CD4-positive, alpha-beta T cell (primary cell): ENCODE measurements at regions not wholly inside any gene's neighbourhood (a gene's known extent, or its start where the extent isn't known, plus 50 kb on each side); places are given as distances from the start of the nearest gene placed in this dataset.

ENCODE experiments used
- ATAC-seq: fragments of 200-7000 bp; cut with Tn5 transposase; one replicate; pipeline ENCODE4 v1.10.0; 2022; ENCODE audit warnings: mild to moderate bottlenecking; ENCODE audit not compliant: poor library complexity
- CTCF ChIA-PET: fragments of 350-600 bp; sonication (Branson Sonifier 250); formaldehyde crosslinking; loops from one replicate; lab custom pipeline; 2021; ENCODE audit warnings: antibody characterized with exemption, inconsistent platforms; lab: Charles Lee
- POLR2A ChIA-PET: fragments of 350-600 bp; sonication (Branson Sonifier 250); formaldehyde crosslinking; loops from one replicate; lab custom pipeline; 2021; ENCODE audit warnings: antibody characterized with exemption, inconsistent platforms; lab: Charles Lee
- DNase-seq, 14 experiments: peaks; one replicate each; pipeline ENCODE4 v3.0.0-alpha.2; 2013 to 2020; ENCODE audit warnings: mixed read lengths in 2 of 14
- H3K27ac ChIP-seq, 2 donors: one replicate each; pipeline versions ENCODE4 v1.5.1 to v1.7.0; 2013; ENCODE audit warnings: low read length in 2 of 2, low read depth in 1 of 2, mild to moderate bottlenecking in 1 of 2
- H3K27me3 ChIP-seq, 2 experiments: 1 replicate in 1 of 2; 2 replicates in 1 of 2; pipeline versions ENCODE4 v1.6.1 to v1.7.0; 2013; ENCODE audit warnings: low read length in 2 of 2, control low read depth in 1 of 2, mild to moderate bottlenecking in 1 of 2, moderate library complexity in 1 of 2; ENCODE audit not compliant: insufficient read depth in 2 of 2, control insufficient read depth in 1 of 2
- H3K36me3 ChIP-seq: one replicate; pipeline ENCODE4 v1.6.1; 2013; ENCODE audit warnings: low read length, control low read depth; ENCODE audit not compliant: insufficient read depth
- H3K4me1 ChIP-seq: one replicate; pipeline ENCODE4 v1.6.1; 2013; ENCODE audit warnings: low read length, control low read depth; ENCODE audit not compliant: insufficient read depth
- H3K4me3 ChIP-seq: one replicate; pipeline ENCODE4 v1.5.1; 2013; ENCODE audit warnings: mild to moderate bottlenecking, low read length, moderate library complexity
- H3K9me3 ChIP-seq, 2 experiments: 1 replicate in 1 of 2; 2 replicates in 1 of 2; pipeline versions ENCODE4 v1.6.1 to v1.7.0; 2013; ENCODE audit warnings: low read length in 2 of 2, mild to moderate bottlenecking in 2 of 2, control low read depth in 1 of 2, moderate library complexity in 1 of 2; ENCODE audit not compliant: control insufficient read depth in 1 of 2, insufficient read depth in 1 of 2
- H3K27ac Mint-ChIP-seq: one replicate; pipeline ENCODE4 v1.8.0; 2020; ENCODE audit warnings: mixed read lengths
- H3K27me3 Mint-ChIP-seq: one replicate; pipeline ENCODE4 v1.8.0; 2021; ENCODE audit warnings: mixed read lengths
- H3K36me3 Mint-ChIP-seq: one replicate; pipeline ENCODE4 v1.8.0; 2021; ENCODE audit warnings: low read depth, mixed read lengths
- H3K4me1 Mint-ChIP-seq: one replicate; pipeline ENCODE4 v1.8.0; 2021; ENCODE audit warnings: low read depth, mixed read lengths
- H3K4me3 Mint-ChIP-seq: one replicate; pipeline ENCODE4 v1.8.0; 2020; ENCODE audit warnings: mild to moderate bottlenecking, mixed read lengths
- H3K9me3 Mint-ChIP-seq: one replicate; pipeline ENCODE4 v1.8.0; 2020; ENCODE audit warnings: mixed read lengths
- CTCF ChIP-seq: fragments of 200-600 bp; IDR thresholded peaks from one replicate; pipeline ENCODE4 v1.8.0; 2022; ENCODE audit warnings: antibody characterized with exemption, mild to moderate bottlenecking
- intact Hi-C, 2 experiments: fragments of 100-400 bp; cut with DNase I in 1 of 2; cut with micrococcal nuclease in 1 of 2; formaldehyde crosslinking; loops; one replicate each; pipeline versions ENCODE4 v1.15.1 to v1.9.0; 2023 to 2025; cut with DNase I, micrococcal nuclease

DNA sequence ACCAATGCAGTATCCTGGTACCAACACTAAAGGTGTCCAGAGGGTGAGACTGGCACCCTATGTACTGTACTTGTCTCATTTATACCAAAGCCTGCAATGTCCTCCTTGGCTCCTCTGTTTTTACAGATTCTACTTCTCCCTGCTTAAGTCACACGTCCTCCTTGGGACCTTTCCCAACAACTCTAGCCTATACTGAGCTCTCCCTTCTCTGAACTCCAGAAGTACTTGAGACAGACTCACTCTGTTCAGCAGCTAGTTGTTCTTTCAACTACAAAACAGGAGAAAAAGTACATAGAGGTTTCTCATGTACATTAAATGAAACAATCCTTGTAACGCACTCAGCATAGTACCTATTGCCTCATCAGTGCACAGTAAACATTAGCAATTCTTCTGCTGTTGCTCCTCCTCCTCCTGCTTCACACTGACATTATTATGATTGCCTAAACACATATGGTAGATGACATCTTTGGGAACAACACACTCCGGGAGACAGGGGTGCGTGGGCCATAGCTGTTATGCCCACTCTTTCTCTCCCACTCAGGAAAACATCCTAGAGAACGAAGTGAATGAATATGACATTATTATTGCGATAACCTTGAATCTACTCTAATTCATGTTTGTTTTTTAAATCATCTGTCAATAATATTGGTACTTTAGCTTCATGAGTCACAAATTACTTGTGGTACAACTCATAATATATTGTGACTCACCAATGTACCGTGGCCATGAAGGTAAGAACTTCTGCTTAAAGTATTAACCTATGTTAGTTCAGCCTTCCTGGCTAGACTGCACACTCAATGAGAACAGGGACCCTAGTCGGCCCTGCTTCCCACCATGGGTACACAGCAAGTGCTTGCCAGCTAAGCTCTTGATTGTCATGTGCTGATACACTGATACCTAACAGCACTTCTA is 180.3 kb upstream of the ADRA1B start:
- TF ChIP-seq CTCF = no peak
- Histone ChIP-seq H3K4me3 (no peak overlapping the region), H3K27ac (no peak overlapping the region), H3K4me1 (no peaks in the 10 kb centered on the region), H3K27me3 (peaks cover 0 to 9% of the 10 kb centered on the region in 2 experiments), H3K36me3 (no peaks in the 10 kb centered on the region), H3K9me3 (no peaks in the 10 kb centered on the region)
- Mint-ChIP-seq H3K9me3 (peaks cover 2% of the 10 kb centered on the region), H3K4me3 (no peak overlapping the region), H3K36me3 (no peaks in the 10 kb centered on the region), H3K27me3 (no peaks in the 10 kb centered on the region), H3K27ac (no peak overlapping the region), H3K4me1 (no peaks in the 10 kb centered on the region)
- intact Hi-C loops = no loop called here
- ChIA-PET POLR2A (no interaction called here), CTCF (no interaction called here)
- DNase-seq = no peak
- ATAC-seq = no peak

GRCh38 chr5:159736844-159737243 is 179.4 kb upstream of the ADRA1B start:
- TF ChIP-seq CTCF = no peak
- Mint-ChIP-seq H3K9me3 (peaks cover 2% of the 10 kb centered on the region), H3K27ac (no peak overlapping the region), H3K4me1 (no peaks in the 10 kb centered on the region), H3K4me3 (no peak overlapping the region), H3K36me3 (no peaks in the 10 kb centered on the region), H3K27me3 (no peaks in the 10 kb centered on the region)
- ATAC-seq (no peak), DNase-seq (no peak)
- Histone ChIP-seq H3K4me1 (no peaks in the 10 kb centered on the region), H3K36me3 (no peaks in the 10 kb centered on the region), H3K27me3 (peaks cover 0 to 9% of the 10 kb centered on the region in 2 experiments), H3K27ac (no peak overlapping the region), H3K4me3 (no peak overlapping the region), H3K9me3 (no peaks in the 10 kb centered on the region)
- intact Hi-C loops = no loop called here
- POLR2A ChIA-PET = no interaction called here
- CTCF ChIA-PET = no interaction called here

- Mint-ChIP-seq H3K36me3 (no peaks in the 10 kb centered on the region), H3K9me3 (peaks cover 2% of the 10 kb centered on the region), H3K27me3 (no peaks in the 10 kb centered on the region), H3K4me3 (no peak overlapping the region), H3K27ac (no peak overlapping the region), H3K4me1 (no peaks in the 10 kb centered on the region)
- intact Hi-C loops = no loop called here
- Histone ChIP-seq H3K4me1 (no peaks in the 10 kb centered on the region), H3K4me3 (no peak overlapping the region), H3K27ac (no peak overlapping the region), H3K36me3 (no peaks in the 10 kb centered on the region), H3K27me3 (peaks cover 0 to 9% of the 10 kb centered on the region in 2 experiments), H3K9me3 (no peaks in the 10 kb centered on the region)
- CTCF ChIA-PET = no interaction called here
- POLR2A ChIA-PET = no interaction called here
- TF ChIP-seq CTCF = no peak
- no peak for DNase-seq
- ATAC-seq = no peak
These were observed 179.0 kb upstream of the ADRA1B start for GRCh38 chr5:159737263-159737662.
